ENCODE measurements at regions not wholly inside any gene's neighbourhood (a gene's known extent, or its start where the extent isn't known, plus 50 kb on each side); places are given as distances from the start of the nearest gene placed in this dataset.
"Not testable (repeated sequence)": the region's sequence is repeated elsewhere in the genome, so short reads cannot be mapped to it uniquely, and the experiment has no call there.

DNA sequence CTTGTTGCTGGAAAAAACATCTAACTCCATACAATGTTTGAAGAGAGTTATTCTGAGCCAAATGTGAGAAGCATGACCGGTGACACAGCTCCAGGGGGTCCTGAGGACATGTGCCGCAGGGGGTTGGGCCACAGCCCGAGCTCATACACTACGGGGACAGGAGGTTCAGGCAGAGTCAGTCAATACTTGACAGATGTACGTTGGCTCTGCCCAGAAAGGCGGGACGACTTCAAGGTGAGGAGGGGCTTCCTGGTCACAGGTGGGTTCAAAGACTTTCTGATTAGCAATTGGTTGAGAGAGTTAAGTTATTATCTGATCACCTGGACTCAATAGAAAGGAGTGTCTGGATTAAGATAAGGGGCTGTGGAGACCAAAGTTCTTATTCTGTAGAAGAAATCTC, 143.8 kb downstream of the NPIPB11 start:
- TF ChIP-seq, protein P1, sequence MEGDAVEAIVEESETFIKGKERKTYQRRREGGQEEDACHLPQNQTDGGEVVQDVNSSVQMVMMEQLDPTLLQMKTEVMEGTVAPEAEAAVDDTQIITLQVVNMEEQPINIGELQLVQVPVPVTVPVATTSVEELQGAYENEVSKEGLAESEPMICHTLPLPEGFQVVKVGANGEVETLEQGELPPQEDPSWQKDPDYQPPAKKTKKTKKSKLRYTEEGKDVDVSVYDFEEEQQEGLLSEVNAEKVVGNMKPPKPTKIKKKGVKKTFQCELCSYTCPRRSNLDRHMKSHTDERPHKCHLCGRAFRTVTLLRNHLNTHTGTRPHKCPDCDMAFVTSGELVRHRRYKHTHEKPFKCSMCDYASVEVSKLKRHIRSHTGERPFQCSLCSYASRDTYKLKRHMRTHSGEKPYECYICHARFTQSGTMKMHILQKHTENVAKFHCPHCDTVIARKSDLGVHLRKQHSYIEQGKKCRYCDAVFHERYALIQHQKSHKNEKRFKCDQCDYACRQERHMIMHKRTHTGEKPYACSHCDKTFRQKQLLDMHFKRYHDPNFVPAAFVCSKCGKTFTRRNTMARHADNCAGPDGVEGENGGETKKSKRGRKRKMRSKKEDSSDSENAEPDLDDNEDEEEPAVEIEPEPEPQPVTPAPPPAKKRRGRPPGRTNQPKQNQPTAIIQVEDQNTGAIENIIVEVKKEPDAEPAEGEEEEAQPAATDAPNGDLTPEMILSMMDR (IDR thresholded peaks at IDR 0.05), result not testable (repeated sequence)
- TF ChIP-seq POLR2A (IDR thresholded peaks at IDR 0.05), result not testable (repeated sequence)

Data from tibial nerve (tissue), 3 donors.